ENCODE measurements at regions not wholly inside any gene's neighbourhood (a gene's known extent, or its start where the extent isn't known, plus 50 kb on each side); places are given as distances from the start of the nearest gene placed in this dataset.

DNA sequence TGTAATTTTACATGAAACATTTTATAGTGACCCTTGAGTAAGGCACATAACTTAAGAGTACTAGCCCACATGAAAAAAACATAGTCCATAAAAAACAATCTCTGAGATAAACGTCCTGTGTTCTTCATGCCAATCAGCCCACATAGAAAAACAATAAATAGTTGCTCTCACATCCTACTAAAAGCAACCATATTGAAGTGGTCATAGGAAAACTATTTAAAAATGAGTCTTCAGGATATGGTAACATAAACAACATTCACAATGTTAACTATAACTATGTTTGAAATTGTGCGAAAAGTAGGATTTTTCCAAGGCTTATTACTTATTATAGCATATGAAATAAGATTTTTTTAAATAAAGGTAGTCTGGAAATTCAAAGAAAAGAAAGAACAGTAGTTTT lies 77.1 kb upstream of the EPHA5 start:
- no peak for DNase-seq (ENCODE audit: extremely low read depth, low read depth, low spot score)

GRCh38 chr4:65738134-65738533 lies 67.8 kb upstream of the EPHA5 start:
- DNase-seq (ENCODE audit: extremely low read depth, low read depth, low spot score) = no peak

DNA sequence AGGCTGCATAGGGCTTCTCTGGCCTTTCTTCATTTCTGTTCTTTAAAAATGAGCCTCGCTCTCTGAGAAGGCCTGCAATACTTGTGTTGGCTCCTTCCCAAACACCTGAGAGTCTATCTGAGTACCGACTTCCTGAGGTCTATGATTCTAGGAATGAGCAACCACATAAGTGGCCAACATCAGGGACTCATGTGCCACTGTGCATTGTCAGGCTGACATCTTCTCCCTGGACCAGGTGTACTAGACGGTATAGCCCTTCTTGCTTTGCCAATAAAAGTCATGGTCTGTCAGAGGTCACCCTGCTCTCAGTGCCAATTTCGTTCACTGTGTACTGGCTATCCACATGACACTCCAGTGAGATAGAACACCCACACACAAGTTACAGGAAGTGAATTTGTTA lies 67.4 kb upstream of the EPHA5 start:
- no peak for DNase-seq (ENCODE audit: extremely low read depth, low read depth, low spot score)

DNA sequence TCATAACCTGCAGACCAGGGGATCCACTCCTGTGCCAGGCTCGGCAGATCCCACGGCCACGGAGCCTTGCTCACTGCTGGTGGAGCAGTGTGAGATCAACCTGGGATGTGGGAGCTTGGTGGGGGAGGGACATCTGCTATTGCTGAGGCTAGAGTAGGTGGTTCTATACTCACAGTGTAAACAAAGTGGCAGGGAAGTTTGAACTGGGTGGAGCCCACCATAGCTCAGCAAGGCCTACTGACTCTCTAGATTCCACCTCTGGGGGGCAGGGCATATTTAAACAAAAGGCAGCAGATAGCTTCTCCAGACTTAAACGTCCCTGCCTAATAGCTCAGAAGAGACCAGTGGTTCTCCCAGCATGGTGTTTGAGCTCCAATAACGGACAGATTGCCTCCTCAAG lies 54.7 kb upstream of the EPHA5 start:
- DNase-seq (ENCODE audit: extremely low read depth, low read depth, low spot score) = no peak

All from glomerular endothelial cell (primary cell).